GM18505 (cell line): ENCODE measurements at regions not wholly inside any gene's neighbourhood (a gene's known extent, or its start where the extent isn't known, plus 50 kb on each side); places are given as distances from the start of the nearest gene placed in this dataset.

Experiments
- ATAC-seq: cut with Tn5 transposase; IDR thresholded peaks from one replicate; pipeline ENCODE4 v1.9.1; 2021; ENCODE audit not compliant: unreplicated experiment
- POLR2A ChIP-seq: IDR thresholded peaks from 4 replicates; pipeline ENCODE4 v1.6.1; 2011; ENCODE audit warnings: borderline replicate concordance; ENCODE audit not compliant: insufficient read depth, insufficient read length; ENCODE audit errors: extremely low read depth

DNA sequence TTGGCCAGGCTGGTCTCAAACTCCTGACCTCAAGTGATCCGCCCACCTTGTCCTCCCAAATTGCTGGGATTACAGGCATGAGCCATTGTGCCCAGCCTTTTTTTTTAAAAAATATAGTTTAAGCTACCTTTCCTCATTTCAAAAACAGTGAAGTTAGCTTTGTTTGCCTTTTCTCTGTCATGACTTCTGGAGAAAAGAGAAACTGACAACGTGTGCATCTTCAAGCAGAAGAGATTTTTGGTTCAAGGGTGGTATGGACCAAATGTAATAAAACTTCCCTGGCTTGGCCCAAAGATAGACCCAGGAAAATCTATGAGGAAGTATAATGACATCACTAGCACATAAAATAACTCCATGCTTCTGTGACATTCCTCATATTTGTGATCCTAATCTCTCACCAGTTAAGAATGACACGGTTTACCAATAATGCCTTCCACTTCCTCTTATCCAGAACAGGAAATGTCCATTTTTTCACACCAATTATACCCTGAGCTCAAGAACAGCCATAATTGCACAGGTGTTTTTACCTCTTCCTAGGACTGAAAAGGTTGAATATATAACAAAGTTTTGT lies 781.2 kb upstream of the NR2F2 start:
- no peak for TF ChIP-seq POLR2A
- ATAC-seq: no peak

DNA sequence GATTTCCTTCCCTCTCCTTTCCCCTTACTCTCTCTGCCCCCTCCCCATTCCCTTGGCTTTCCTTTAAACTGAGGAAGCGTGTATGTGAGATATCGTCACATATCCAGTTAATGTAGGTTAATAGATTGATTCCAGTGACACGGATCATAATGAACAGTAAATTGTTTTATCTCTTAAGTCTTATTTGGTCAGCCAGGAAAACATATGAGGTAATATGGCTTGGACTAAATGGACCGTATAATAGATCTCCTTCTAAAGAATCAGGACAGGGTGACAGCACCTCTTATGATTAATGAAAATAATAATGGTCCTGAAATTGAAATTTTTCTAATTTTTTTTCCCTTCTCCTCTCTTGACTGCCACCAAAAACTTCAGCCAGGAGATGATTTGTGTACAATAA lies 779.8 kb upstream of the NR2F2 start:
- no peak for TF ChIP-seq POLR2A
- ATAC-seq: no peak

DNA sequence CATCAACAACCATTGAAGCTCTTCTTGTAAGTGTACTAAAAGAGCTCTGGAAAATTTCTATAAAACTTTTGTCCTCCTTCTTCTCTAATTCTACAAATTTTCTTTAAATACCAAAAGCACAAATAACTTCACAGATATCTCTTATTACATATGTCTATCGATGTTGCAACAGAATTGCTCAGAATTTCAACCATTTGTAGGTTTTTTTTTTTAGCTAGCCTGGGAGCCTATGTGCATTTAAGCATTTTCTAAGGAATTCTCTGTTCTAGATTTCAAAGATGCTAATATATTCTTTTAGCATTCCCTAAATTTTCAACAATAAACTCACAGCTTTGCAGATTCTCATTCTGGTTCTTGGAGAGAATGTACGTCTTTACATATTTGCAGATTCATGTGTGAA lies 774.3 kb upstream of the NR2F2 start:
- no peak for TF ChIP-seq POLR2A
- ATAC-seq: no peak

DNA sequence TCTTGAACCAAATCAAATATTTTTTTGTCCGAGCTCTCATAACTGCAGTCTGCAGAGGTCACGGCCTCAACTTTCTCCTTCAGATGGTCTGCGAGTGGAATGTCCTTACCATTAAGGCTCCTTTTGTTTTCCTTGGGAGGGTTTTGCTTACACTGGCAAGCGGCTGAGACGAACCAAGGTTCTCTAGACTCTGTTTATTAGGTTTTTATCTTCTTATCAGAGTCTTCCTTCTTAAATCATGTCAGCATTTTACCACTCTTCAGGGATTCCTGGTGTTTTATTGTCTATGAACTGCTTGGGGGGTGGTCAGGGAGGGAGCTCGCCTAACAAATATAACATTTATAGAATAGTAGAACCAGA lies 773.7 kb upstream of the NR2F2 start:
- no peak for TF ChIP-seq POLR2A
- no peak for ATAC-seq

DNA sequence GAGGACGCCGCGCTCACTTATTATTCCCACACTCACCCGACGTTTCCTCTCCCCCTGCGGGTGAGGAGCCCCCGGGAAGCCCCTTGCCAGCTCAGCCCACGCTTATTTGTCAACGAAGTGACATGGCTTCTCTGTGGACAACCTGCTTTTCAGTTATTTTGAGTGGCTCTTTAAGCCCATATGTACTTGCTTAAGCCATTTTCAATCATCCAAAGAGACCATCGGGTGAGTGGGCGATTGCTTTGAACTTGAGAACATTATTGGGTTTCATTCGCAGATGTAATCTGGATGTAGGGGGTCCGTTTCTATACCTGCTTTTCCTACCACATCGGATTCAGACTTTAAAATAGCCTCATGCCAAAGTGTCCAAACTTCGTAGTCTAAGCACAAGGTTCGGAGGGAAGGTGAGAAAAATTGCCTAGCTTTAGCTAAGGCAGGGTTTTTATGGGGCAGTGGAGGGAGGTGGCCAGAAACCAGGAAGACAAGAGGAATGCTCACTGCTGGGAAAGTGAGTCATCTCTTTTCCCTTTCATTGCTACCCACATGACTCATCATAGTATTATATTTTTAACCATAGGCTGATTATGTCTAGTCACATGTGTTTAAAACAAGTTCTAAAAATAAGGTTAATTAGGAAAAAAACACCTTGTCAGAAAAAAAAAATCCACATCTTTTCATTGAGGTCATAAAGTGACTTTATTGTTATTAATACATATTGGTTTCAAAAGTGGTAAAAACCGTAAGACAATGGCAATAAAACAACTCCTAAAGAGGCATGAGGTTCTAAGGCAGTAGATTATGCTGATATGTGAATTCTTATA lies 773.1 kb upstream of the NR2F2 start:
- ATAC-seq: no peak
- no peak for TF ChIP-seq POLR2A

DNA sequence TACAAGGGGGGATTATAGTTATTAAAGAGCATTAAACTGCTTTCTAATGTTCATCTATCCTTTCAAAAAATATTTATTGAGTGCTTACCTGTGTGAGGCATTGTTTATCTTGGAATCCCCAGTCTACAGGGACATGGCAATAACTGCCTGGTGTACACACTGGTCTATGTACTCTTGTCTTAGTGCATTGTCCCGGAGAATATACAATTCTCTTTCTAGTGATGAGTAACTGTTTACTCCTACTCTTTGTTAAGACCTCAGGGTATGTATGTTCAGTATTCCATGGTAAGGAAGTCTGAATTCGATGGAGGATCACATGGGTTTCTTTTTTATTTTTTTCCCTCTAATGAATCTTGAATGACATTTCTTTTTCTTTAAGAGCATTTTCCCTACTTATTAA lies 772.4 kb upstream of the NR2F2 start:
- ATAC-seq: no peak
- TF ChIP-seq POLR2A: no peak

DNA sequence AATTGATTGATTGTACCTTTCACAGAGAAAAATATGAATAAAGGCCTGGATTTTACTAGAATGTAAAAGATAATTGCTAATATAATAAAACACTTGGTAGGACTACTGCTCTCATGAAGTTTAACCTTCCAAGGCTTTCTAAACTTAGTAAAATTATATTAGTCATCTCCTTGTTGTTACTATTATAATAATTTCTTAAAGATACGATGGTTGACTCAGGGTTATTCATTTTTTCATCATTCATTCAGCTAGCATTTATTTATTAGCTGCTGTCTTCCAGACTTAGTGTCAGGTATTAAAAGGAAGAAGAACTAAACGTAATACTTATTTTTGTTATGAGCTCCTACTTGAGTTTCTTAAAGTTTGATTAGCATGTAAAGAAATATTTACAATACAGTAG lies 771.6 kb upstream of the NR2F2 start:
- no peak for TF ChIP-seq POLR2A
- no peak for ATAC-seq

DNA sequence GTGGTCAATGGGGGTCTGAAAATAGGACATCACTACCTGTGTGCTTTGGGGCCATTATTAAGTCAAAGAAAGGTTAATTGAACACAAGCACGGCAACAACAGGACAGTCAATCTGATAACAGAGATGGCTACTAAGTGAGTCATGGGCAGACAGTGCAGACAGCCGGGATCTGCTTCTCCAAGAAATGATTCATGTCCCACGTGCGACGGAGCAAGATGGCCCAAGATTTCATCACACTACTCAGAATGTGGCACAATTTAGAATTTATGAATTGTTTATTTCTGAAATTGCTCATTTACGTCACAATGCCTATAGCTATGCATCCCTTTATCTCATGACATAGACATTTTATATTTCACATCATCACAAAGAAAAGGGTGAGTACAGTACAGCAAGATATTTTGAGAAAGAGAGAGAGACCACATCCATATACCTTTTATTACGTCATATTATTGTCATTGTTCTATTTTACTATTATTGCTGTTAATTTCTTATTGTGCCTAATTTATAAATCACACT lies 770.6 kb upstream of the NR2F2 start:
- TF ChIP-seq POLR2A: no peak
- no peak for ATAC-seq

DNA sequence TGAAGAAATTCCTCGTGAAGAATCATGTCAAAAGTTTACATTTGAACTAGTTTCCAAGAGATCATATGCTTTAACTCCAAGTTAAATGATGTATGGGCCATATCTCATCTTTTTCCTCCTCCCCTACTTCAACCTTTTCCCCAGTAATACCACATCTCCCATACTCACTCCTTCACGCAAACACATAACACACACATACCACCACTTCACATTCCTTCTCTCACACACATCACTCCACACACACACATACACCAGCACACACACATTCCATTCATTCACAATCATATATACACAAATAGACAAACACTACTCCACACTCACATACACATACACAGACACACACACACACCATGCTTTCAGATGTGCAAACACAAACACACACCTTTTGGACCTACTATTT lies 769.0 kb upstream of the NR2F2 start:
- TF ChIP-seq POLR2A: no peak
- no peak for ATAC-seq

DNA sequence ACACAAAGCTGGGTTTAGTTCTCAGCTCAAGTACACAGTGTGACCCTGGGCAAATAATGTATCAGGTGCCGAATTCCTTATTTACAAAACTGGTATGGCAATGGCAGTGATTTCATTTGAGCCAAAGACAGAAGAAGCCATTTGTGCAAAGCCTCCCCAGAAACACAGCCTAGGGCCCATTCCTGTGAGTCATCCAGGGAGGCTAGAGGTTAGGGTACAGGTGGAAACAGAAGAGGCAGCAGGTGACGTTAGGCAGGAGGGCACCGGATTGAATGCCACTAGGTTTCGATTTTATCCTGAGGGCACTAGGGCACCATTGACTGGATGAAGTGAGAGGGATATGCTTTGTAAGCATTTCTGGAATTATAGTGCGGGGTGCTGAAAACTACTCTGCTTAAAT lies 766.9 kb upstream of the NR2F2 start:
- TF ChIP-seq POLR2A: no peak

DNA sequence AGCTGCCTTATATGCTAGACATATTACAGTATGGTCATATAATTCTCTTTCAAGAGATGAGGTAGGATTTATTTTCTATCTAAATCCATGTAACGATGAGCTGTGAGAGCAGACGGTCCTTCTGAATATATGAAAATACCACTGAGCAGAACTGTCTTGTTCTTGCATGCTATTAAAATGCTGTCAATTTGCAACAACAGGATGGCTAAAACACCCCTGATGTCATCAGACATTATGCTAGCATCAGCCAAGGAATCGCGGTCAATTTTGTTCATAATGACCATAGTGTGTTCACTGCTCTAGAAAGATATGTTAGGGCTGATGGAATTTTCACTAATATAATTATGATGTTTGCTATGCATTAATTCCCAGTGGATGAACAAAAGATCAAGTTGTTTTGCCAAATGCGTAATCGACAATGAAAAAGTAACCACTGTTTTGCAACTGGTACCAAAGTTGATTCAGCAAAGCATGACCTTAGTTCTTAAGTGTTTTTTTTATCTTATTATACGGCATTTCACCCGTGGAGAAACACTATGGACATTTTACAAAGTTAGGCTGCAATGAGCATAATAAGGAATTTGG lies 765.4 kb upstream of the NR2F2 start:
- no peak for TF ChIP-seq POLR2A
- no peak for ATAC-seq

More for the DNA sequence above, 766.9 kb upstream of the NR2F2 start:
- no peak for ATAC-seq

DNA sequence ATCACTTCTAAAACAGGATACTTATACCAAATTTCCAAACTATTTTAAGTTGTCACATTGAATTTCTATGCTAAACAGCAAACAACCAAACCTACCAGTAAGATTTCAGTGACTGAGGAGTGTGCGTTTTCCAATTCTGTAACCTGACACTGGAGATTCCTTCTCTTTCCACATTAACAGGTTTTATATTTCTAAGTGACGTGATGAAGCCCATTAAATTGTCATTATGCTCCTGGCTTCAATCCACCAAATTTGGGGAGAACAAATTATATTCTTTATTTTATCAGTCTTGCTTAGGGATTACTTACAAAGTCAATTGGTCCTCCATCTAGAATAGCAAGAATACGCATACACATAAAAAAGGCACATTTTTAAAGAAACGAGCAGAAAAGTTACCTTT lies 764.8 kb upstream of the NR2F2 start:
- no peak for ATAC-seq
- no peak for TF ChIP-seq POLR2A

DNA sequence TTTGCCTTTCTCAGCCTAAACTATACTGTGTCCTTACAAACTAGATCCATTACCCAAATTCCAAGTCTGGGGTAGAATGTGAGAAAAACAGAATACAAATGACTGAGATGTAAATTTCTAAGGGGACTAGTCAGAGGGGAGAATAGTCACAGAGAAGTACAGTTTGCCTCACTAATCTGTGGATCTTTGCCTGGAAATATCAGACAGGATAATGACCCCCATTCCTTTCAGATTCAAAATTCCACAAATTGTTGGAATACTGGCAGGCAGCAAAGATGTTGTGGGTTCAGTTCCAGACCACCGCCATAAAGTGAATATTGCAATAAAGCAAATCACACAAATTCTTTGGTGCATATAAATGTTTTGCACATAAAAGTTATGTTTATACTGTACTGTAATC lies 762.8 kb upstream of the NR2F2 start:
- no peak for ATAC-seq

DNA sequence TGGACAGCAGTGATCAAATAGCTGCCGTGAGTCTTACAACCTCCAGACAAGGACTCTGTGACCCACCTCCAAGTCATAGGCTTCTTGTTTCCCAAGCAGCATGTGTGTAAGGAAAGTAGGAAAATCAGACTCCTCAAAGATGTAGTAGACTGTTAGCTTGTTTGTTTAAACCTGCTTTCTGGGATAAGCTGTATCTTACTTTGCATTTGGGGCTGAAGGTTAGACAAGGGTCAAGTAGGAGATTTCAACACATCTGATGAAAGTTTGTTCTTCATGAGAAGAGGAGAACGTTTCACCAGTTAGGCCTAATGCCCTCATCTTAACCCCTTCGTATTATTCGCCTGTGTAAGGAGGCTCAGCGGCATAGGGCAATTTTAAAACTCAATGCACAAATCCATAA lies 756.4 kb upstream of the NR2F2 start:
- TF ChIP-seq POLR2A: no peak
- ATAC-seq: no peak

More for the DNA sequence above, 762.8 kb upstream of the NR2F2 start:
- no peak for TF ChIP-seq POLR2A

DNA sequence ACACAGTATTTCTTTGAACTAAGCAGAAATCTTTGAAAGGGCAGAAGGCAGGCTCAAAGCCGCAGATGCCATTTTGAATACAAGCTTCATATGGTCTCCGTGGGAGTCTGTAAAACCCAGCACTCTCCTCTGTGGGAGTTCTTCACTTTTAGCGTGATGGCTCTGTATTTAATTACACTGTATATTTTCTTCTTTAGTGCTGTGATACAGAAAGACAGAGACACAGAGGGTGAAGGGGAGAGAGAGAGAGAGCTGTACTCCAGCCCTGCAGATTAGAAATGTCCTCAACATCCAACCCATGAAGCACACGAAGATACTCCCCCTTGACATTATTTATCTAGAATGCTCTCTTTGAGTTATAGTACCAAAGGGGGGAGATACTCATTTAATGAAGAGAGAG lies 752.6 kb upstream of the NR2F2 start:
- no peak for TF ChIP-seq POLR2A
- ATAC-seq: no peak

DNA sequence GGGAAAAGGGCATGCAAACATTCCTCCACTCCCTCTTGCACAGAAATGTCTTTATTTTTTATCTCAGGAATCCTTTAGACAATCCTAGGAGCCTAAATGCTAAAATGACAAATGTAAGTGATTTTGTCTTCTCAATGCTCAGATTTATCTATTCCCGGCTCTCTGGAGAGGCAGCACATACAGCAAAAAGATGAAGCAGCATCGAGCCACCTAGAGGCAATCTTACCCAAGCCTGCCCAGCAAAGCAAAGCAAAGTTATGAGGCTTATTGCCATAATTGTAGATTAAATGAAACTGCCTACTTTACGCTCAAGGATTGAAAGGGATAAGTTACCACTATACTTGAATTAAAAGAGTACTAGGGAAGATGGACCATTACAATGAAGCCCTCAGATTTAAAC lies 750.4 kb upstream of the NR2F2 start:
- TF ChIP-seq POLR2A: no peak
- no peak for ATAC-seq
